Subcutaneous abdominal adipose tissue (tissue), 5 donors: ENCODE measurements at regions not wholly inside any gene's neighbourhood (a gene's known extent, or its start where the extent isn't known, plus 50 kb on each side); places are given as distances from the start of the nearest gene placed in this dataset.
"Not testable (repeated sequence)": the region's sequence is repeated elsewhere in the genome, so short reads cannot be mapped to it uniquely, and the experiment has no call there.

ENCODE experiments used
- H3K27ac ChIP-seq: one replicate; pipeline ENCODE4 v1.7.0; 2013; ENCODE audit warnings: low read depth, mild to moderate bottlenecking, inconsistent platforms, low read length, moderate library complexity
- H3K27me3 ChIP-seq, 5 donors: one replicate each; pipeline ENCODE4 v1.7.0; 2013; ENCODE audit warnings: low read length in 5 of 5, inconsistent platforms in 1 of 5; ENCODE audit not compliant: control insufficient read depth in 5 of 5, insufficient read depth in 4 of 5
- H3K36me3 ChIP-seq, 5 donors: one replicate each; pipeline ENCODE4 v1.7.0; 2013; ENCODE audit warnings: low read length in 5 of 5; ENCODE audit not compliant: control insufficient read depth in 5 of 5, insufficient read depth in 5 of 5
- H3K4me1 ChIP-seq, 5 donors: one replicate each; pipeline ENCODE4 v1.7.0; 2013; ENCODE audit warnings: low read length in 5 of 5, mild to moderate bottlenecking in 3 of 5, moderate library complexity in 1 of 5; ENCODE audit not compliant: control insufficient read depth in 5 of 5, insufficient read depth in 5 of 5
- H3K4me3 ChIP-seq, 5 donors: one replicate each; pipeline ENCODE4 v1.7.0; 2013; ENCODE audit warnings: low read length in 5 of 5, low read depth in 1 of 5
- H3K9ac ChIP-seq, 5 donors: one replicate each; pipeline ENCODE4 v1.7.0; 2013; ENCODE audit warnings: low read length in 5 of 5, mild to moderate bottlenecking in 4 of 5, moderate library complexity in 3 of 5
- H3K9me3 ChIP-seq, 5 donors: one replicate each; pipeline ENCODE4 v1.7.0; 2013; ENCODE audit warnings: low read length in 5 of 5; ENCODE audit not compliant: control insufficient read depth in 5 of 5
- donor health status: healthy.
- donor health status: healthy.
- donor health status: healthy.
- donor health status: healthy.
- donor health status: healthy.

- peaks cover 0 to 2% (median 0%) of the 10 kb centered on the region in 5 donors for H3K4me1 ChIP-seq
- H3K27ac ChIP-seq: no peak overlapping the region
- H3K9me3 ChIP-seq: no peaks in the 10 kb centered on the region
- H3K9ac ChIP-seq: no peak overlapping the region
- no peak overlapping the region for H3K4me3 ChIP-seq
- no peaks in the 10 kb centered on the region for H3K27me3 ChIP-seq
- no peaks in the 10 kb centered on the region for H3K36me3 ChIP-seq
These were observed 618.0 kb downstream of the CCDC85A start for GRCh38 chr2:56801770-56802169.

GRCh38 chr2:56803596-56803995, 619.8 kb downstream of the CCDC85A start:
- Histone ChIP-seq H3K9ac (no peak overlapping the region), H3K27ac (no peak overlapping the region), H3K9me3 (no peaks in the 10 kb centered on the region), H3K4me1 (peaks cover 0 to 6% (median 0%) of the 10 kb centered on the region in 5 donors), H3K27me3 (no peaks in the 10 kb centered on the region), H3K36me3 (no peaks in the 10 kb centered on the region), H3K4me3 (no peak overlapping the region)

- no peak overlapping the region for H3K4me3 ChIP-seq
- no peaks in the 10 kb centered on the region for H3K9me3 ChIP-seq
- H3K36me3 ChIP-seq: no peaks in the 10 kb centered on the region
- H3K27ac ChIP-seq: no peak overlapping the region
- peaks cover 0 to 3% (median 0%) of the 10 kb centered on the region in 5 donors for H3K4me1 ChIP-seq
- H3K27me3 ChIP-seq: no peaks in the 10 kb centered on the region
- no peak overlapping the region for H3K9ac ChIP-seq
These were observed 623.1 kb downstream of the CCDC85A start for GRCh38 chr2:56806924-56807323.

DNA sequence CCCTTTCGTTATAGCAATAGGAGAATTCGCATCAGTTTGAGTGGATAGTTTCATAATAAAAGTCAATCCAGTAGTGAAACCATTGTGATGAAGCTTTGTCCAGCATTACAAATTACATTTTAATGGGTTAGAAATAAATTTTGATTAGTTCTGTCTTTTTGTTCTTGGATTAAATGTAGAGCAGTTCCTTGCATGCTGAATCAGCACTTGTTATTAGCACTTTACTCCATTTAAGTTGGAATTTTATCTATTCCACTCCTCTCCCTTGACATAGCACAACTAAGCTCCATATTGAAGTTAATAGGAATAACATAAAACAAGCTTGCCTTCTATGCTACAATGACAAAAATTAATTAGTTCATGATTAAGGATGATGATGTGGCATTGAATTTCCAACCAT, 624.1 kb downstream of the CCDC85A start:
- Histone ChIP-seq H3K9me3 (no peaks in the 10 kb centered on the region), H3K27me3 (no peaks in the 10 kb centered on the region), H3K4me1 (peaks cover 0 to 3% (median 0%) of the 10 kb centered on the region in 5 donors), H3K27ac (no peak overlapping the region), H3K4me3 (no peak overlapping the region), H3K36me3 (no peaks in the 10 kb centered on the region), H3K9ac (no peak overlapping the region)

- Histone ChIP-seq H3K27me3 (no peaks in the 10 kb centered on the region), H3K27ac (no peak overlapping the region), H3K4me1 (peaks cover 0 to 3% (median 0%) of the 10 kb centered on the region in 5 donors), H3K9me3 (no peaks in the 10 kb centered on the region), H3K4me3 (no peak overlapping the region), H3K36me3 (no peaks in the 10 kb centered on the region), H3K9ac (no peak overlapping the region)
These were observed 627.6 kb downstream of the CCDC85A start for GRCh38 chr2:56811401-56811800.

DNA sequence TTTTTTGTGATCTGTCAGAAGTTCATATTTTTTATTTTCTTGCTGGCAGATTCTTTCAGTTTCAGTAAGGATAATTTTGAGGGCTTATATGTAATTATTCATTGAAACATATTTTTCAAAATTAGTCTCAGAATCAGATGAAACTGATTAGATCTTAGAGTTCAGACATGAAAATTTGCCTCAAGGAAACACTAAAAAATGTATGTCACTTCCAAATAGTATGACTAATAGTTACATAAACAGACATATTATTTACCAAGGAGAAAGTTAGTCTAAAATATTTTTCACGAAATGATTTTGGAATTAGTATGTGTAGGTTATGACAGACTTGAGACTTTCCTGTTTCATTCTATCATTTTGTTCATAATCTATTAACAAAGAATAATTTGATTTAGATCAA, 628.6 kb downstream of the CCDC85A start:
- peaks cover 0 to under 1% (median 0%) of the 10 kb centered on the region in 5 donors for H3K9me3 ChIP-seq
- H3K4me1 ChIP-seq: peaks cover 0 to 3% (median 0%) of the 10 kb centered on the region in 5 donors
- no peaks in the 10 kb centered on the region for H3K27me3 ChIP-seq
- H3K4me3 ChIP-seq: no peak overlapping the region
- no peak overlapping the region for H3K27ac ChIP-seq
- no peak overlapping the region for H3K9ac ChIP-seq
- no peaks in the 10 kb centered on the region for H3K36me3 ChIP-seq

DNA sequence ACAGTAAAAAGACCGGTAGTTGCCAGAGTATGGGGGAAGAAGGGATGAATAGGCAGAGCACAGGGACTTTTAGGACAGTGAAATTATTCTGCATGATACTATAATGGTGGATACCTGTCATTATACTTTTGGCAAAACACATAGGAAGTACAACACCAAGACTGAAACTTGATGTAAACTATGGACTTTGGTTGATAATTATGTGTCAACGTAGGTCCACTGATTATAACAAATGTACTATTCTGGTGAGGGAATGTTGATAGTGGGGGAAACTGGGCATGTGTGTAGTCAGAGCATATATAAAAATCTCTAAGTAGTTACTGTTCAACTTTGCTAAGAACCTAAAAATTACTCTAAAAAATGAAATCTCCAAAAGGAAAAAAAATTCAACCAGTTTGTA, 629.7 kb downstream of the CCDC85A start:
- H3K27ac ChIP-seq: no peak overlapping the region
- H3K9me3 ChIP-seq: peaks cover 0 to 2% (median 0%) of the 10 kb centered on the region in 5 donors
- H3K9ac ChIP-seq: no peak overlapping the region
- H3K4me1 ChIP-seq: no peaks in the 10 kb centered on the region
- no peak overlapping the region for H3K4me3 ChIP-seq
- H3K27me3 ChIP-seq: no peaks in the 10 kb centered on the region
- no peaks in the 10 kb centered on the region for H3K36me3 ChIP-seq

- H3K9ac ChIP-seq: no peak overlapping the region
- H3K4me1 ChIP-seq: no peaks in the 10 kb centered on the region
- H3K27me3 ChIP-seq: no peaks in the 10 kb centered on the region
- H3K9me3 ChIP-seq: peaks cover 0 to 8% (median 6%) of the 10 kb centered on the region in 5 donors
- no peaks in the 10 kb centered on the region for H3K36me3 ChIP-seq
- H3K4me3 ChIP-seq: no peak overlapping the region
- H3K27ac ChIP-seq: no peak overlapping the region
These were observed 632.9 kb downstream of the CCDC85A start for GRCh38 chr2:56816666-56817065.

DNA sequence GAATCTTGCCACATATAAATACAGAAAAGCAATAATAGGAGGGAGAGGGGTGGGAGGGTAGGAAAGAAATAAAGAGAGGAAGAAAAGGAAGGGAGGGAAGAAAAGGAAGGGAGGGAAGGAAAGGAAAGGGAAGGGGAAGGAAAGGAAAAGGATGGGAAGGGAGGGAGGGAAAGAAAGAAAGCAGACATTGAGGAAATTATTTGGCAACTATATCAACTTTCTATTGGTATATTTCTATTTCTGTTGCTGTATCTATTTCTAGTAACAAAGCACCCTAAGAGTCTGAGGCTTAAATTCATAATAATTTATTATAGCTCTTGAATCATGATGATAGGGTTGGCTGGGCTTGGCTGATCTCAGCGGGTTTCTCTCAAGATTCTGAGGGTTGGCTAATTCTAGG, 648.0 kb downstream of the CCDC85A start:
- Histone ChIP-seq H3K4me3 (no peak overlapping the region), H3K4me1 (no peaks in the 10 kb centered on the region), H3K27me3 (no peaks in the 10 kb centered on the region), H3K9ac (no peak overlapping the region), H3K9me3 (no peaks in the 10 kb centered on the region), H3K27ac (no peak overlapping the region), H3K36me3 (no peaks in the 10 kb centered on the region)

DNA sequence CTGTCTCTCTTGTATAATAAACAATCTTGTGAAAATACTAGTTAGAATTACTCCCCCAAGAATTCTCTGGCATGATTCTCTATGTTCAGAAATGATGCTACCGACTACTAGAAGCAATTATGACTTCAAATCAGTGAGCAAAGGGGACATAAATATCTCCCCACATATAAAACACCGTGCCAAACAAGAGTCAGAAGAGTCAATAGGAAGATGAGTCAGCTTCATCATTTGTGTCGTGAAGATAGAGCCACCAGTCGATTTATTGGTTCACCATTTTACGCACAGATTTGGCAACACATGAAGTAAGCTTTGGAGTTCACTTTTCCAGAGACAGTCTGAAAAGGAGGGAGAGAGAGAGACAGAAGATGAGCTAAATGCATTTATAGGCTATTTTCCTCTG, 650.9 kb downstream of the CCDC85A start:
- Histone ChIP-seq H3K9ac (no peak overlapping the region), H3K4me3 (no peak overlapping the region), H3K27ac (no peak overlapping the region)

GRCh38 chr2:56840009-56840408, 656.2 kb downstream of the CCDC85A start:
- H3K4me3 ChIP-seq: not testable (repeated sequence)

More for the DNA sequence above, 650.9 kb downstream of the CCDC85A start:
- Histone ChIP-seq H3K36me3 (no peaks in the 10 kb centered on the region), H3K4me1 (no peaks in the 10 kb centered on the region), H3K9me3 (peaks cover 0 to 3% (median 0%) of the 10 kb centered on the region in 5 donors), H3K27me3 (no peaks in the 10 kb centered on the region)

More at GRCh38 chr2:56840009-56840408, 656.2 kb downstream of the CCDC85A start:
- H3K27me3 ChIP-seq, H3K4me1 ChIP-seq, H3K27ac ChIP-seq, H3K9me3 ChIP-seq, H3K36me3 ChIP-seq, H3K9ac ChIP-seq: not testable (repeated sequence)
